Chondrocyte (in vitro differentiated cells): ENCODE measurements at regions not wholly inside any gene's neighbourhood (a gene's known extent, or its start where the extent isn't known, plus 50 kb on each side); places are given as distances from the start of the nearest gene placed in this dataset.

Experiments used
- DNase-seq: peaks from one replicate; pipeline ENCODE4 v3.0.0; 2021; ENCODE audit warnings: mixed read lengths, low spot score
- H3K27ac Mint-ChIP-seq: one replicate; pipeline ENCODE4 v1.8.0; 2021; ENCODE audit warnings: mild to moderate bottlenecking, moderate library complexity, mixed read lengths; ENCODE audit not compliant: unreplicated experiment
- H3K27me3 Mint-ChIP-seq: 2 replicates; pipeline ENCODE4 v1.8.0; 2021; ENCODE audit warnings: low read depth, mixed read lengths
- H3K36me3 Mint-ChIP-seq: 2 replicates; pipeline ENCODE4 v1.8.0; 2021; ENCODE audit warnings: low read depth, mixed read lengths
- H3K4me1 Mint-ChIP-seq: 2 replicates; pipeline ENCODE4 v1.8.0; 2021; ENCODE audit warnings: low read depth, mild to moderate bottlenecking, mixed read lengths
- H3K4me3 Mint-ChIP-seq: one replicate; pipeline ENCODE4 v1.8.0; 2021; ENCODE audit warnings: mild to moderate bottlenecking, moderate library complexity, mixed read lengths; ENCODE audit not compliant: unreplicated experiment
- H3K9me3 Mint-ChIP-seq: 2 replicates; pipeline ENCODE4 v1.8.0; 2021; ENCODE audit warnings: low read depth, mixed read lengths
- TF ChIP-seq, protein P1 (sequence below): fragments of 200-600 bp; sonication (generic); IDR thresholded peaks from 2 replicates; pipeline ENCODE4 v1.5.0; 2021; ENCODE audit warnings: antibody characterized with exemption, mild to moderate bottlenecking, moderate library complexity

- no peak for DNase-seq
- no peaks in the 10 kb centered on the region for H3K27me3 Mint-ChIP-seq
- H3K27ac Mint-ChIP-seq = no peak overlapping the region
- peaks cover 8% of the 10 kb centered on the region for H3K9me3 Mint-ChIP-seq
- H3K36me3 Mint-ChIP-seq = no peaks in the 10 kb centered on the region
- TF ChIP-seq, protein P1, sequence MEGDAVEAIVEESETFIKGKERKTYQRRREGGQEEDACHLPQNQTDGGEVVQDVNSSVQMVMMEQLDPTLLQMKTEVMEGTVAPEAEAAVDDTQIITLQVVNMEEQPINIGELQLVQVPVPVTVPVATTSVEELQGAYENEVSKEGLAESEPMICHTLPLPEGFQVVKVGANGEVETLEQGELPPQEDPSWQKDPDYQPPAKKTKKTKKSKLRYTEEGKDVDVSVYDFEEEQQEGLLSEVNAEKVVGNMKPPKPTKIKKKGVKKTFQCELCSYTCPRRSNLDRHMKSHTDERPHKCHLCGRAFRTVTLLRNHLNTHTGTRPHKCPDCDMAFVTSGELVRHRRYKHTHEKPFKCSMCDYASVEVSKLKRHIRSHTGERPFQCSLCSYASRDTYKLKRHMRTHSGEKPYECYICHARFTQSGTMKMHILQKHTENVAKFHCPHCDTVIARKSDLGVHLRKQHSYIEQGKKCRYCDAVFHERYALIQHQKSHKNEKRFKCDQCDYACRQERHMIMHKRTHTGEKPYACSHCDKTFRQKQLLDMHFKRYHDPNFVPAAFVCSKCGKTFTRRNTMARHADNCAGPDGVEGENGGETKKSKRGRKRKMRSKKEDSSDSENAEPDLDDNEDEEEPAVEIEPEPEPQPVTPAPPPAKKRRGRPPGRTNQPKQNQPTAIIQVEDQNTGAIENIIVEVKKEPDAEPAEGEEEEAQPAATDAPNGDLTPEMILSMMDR = no peak
- H3K4me1 Mint-ChIP-seq = no peaks in the 10 kb centered on the region
- no peak overlapping the region for H3K4me3 Mint-ChIP-seq
Measured at GRCh38 chr16:60586493-60586892, 1449.7 kb downstream of the CDH8 start.

DNA sequence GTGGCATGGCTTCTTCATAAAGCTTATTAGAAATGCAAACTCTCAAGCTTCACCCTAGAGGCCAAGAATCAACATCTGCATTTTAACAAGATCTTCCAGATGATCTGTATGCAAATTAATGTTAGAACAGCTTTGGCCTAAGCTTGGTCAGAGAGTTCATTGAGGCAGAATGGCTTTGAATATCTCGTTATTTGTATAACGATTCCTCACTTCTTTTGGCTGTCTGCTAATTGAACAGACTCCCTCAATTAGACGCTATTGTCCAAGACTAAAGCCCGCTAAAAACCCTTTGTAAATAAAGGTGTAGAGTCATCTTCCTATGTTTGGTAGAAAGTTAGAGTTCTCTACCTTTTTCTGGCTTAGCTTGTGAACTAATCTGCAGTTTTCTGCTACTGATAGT is 1453.7 kb downstream of the CDH8 start:
- Mint-ChIP-seq H3K36me3 (no peaks in the 10 kb centered on the region), H3K27ac (no peak overlapping the region), H3K27me3 (no peaks in the 10 kb centered on the region), H3K9me3 (peaks cover 8% of the 10 kb centered on the region), H3K4me1 (no peaks in the 10 kb centered on the region), H3K4me3 (no peak overlapping the region)
- TF ChIP-seq, protein P1 = no peak
- no peak for DNase-seq

- H3K36me3 Mint-ChIP-seq = no peaks in the 10 kb centered on the region
- DNase-seq = no peak
- no peaks in the 10 kb centered on the region for H3K4me1 Mint-ChIP-seq
- H3K9me3 Mint-ChIP-seq = peaks cover 9% of the 10 kb centered on the region
- H3K27ac Mint-ChIP-seq = no peak overlapping the region
- H3K27me3 Mint-ChIP-seq = peaks cover 1% of the 10 kb centered on the region
- no peak overlapping the region for H3K4me3 Mint-ChIP-seq
- TF ChIP-seq, protein P1 = no peak
Measured at GRCh38 chr16:60566901-60567300, 1469.3 kb downstream of the CDH8 start.

DNA sequence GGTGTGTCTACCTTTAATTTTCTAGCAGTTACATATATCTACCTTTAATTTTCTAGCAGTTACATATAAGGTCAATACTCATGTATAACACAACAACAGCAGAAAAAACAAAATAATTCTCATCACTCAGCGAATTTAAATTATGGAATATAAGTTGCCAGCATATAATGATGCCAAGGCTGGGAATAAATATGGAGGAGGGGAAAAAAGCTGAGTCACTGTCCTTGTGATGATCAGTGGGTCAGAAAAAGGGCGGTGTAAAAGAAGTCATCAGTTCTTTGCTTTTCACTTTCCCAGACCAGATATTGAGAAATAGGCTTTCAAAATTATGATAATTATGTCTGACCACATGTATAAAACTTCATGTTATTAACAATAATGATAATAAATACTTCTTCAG is 1471.7 kb downstream of the CDH8 start:
- H3K36me3 Mint-ChIP-seq = no peaks in the 10 kb centered on the region
- no peaks in the 10 kb centered on the region for H3K4me1 Mint-ChIP-seq
- no peak overlapping the region for H3K4me3 Mint-ChIP-seq
- H3K9me3 Mint-ChIP-seq = peaks cover 7% of the 10 kb centered on the region
- DNase-seq = no peak
- peaks cover 1% of the 10 kb centered on the region for H3K27me3 Mint-ChIP-seq
- H3K27ac Mint-ChIP-seq = no peak overlapping the region
- TF ChIP-seq, protein P1 = no peak

- no peak for DNase-seq
- H3K36me3 Mint-ChIP-seq = no peaks in the 10 kb centered on the region
- no peaks in the 10 kb centered on the region for H3K4me1 Mint-ChIP-seq
- peaks cover 8% of the 10 kb centered on the region for H3K9me3 Mint-ChIP-seq
- no peak overlapping the region for H3K27ac Mint-ChIP-seq
- TF ChIP-seq, protein P1 = no peak
- peaks cover 1% of the 10 kb centered on the region for H3K27me3 Mint-ChIP-seq
- no peak overlapping the region for H3K4me3 Mint-ChIP-seq
Measured at GRCh38 chr16:60563166-60563565, 1473.1 kb downstream of the CDH8 start.
